Inferior parietal cortex (tissue), 1 donor: ENCODE measurements at regions not wholly inside any gene's neighbourhood (a gene's known extent, or its start where the extent isn't known, plus 50 kb on each side); places are given as distances from the start of the nearest gene placed in this dataset.

Experiments used
- DNase-seq: peaks from one replicate; pipeline ENCODE4 v3.0.0-alpha.2; 2016; ENCODE audit errors: extremely low spot score

DNA sequence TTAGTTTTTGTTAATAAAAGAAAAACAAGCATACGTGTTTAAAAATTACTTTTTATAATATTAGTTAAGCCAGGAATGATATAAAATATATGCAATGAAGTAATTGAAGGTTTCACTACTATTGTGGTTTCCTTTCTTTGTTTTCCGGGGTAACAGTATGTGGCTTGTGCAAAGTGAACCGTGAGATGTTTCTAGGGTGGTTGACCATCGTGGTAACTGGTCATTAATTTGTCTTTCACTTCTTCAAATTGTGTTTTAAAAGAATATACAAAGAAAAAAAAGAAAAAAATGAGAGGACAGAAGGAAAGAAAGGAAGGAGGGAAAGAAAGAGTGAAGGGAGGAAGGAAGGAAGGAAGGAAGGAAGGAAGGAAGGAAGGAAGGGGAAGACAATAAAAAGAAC, 330.1 kb upstream of the CPXCR1 start:
- no peak for DNase-seq

DNA sequence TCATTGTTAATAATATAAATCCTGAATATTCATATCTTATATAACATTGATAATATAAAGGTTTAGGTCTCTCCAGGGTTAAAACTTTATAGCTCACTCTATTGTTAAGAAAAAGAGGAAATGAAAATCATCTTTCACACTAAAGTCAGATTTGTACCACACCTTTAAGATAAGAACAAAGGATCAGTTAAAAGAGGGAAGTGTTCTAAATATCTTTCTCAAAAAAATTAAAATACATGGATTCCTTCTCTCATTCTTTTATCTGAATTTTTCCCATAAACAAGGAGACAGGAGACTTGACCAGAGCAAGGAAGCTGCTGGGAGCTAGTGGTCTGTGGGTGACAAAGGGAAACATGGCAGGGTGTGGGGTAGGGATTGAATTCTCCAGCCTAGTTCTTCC, 323.0 kb upstream of the CPXCR1 start:
- no peak for DNase-seq

DNA sequence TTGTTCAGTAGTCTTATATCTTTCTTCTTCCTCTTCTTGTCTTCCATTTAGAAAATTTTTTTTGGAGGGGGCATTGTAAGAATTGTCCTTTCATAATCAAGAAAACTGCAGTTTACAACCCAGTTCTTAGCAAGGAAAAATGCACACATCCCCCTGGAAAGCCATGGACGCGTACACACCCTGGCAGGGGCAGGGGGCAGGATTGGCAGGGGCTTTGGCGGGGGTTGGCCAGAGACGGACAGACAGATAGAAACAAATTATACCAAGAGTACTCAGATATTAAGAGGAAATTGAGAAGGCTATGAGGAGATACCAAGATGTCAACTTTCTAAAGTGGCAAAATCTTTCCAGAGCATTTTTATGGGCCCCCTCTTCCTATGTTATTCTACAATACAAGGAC, 322.5 kb upstream of the CPXCR1 start:
- DNase-seq = no peak

DNA sequence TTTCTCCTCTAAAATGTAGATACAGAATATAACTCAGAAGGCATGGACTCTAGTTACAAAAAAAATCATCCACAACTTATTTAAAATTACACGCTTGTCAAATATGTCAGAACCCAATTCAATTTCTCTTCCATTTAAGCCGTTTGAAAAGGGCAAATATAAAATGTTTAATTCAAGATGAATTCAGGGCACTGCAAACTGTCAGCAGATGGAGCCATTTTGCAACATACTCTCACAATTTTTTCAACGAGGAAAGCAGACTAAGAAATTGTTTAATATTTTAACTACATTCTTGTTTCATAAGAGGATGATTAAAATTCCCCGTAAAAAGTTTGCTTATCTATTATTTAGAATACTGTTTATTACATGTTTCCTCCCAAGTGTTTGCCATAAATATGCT, 321.3 kb upstream of the CPXCR1 start:
- DNase-seq = peak; percentile 43

DNA sequence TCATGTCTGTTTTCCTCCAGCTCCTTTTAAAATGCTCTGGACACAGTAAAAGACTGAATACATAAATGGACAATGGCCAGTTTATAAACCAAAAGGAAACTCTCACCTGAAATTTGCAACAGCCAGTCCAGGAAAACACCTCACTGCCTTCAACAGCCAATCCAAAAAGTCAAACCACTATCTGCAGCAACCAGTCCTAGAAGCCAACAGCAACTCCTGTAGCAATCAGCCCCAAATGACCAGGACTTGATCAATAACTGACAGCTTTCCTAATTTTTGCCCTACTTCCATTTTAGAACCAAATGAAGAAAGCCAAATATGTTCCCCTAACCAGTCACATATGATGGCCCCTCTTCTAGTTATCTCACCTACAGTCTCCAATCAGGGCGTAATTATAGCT, 309.5 kb upstream of the CPXCR1 start:
- DNase-seq = no peak

DNA sequence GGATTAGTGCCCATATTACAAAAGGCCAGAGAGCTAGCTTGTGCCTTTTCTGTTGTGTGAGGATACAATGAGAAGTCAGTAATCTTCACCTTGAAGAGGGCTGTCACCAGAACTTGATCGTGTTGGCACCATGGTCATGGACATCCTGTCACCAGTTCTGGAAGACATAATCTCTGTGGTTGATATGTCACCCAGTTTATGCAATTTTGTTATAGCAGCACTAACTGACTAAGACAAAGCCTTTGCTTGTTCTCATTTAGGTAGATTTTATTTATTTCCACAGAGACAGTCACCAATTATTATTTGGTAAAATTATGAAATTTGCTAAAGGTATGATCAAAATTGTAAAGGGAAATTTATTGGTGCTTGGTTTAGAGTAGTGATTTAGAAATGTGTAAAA, 308.8 kb upstream of the CPXCR1 start:
- DNase-seq = no peak

DNA sequence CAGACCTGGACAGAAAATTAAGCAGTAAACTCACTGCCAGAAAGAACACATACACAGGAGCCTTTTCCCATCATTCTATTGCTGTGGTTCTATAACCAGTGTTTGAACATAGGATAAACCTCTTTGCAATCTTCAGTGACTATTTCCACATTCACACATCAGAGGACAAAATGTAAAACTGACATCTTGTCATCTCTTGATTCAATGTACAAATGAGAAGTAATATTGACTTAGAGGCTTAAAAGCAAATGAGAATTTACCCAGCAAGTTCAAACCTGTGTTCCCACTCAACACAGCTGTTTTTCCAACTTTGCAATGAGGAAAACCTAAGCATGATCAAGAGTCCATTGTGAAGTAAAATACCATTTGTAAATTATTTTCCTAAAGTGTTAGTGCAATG, 307.1 kb upstream of the CPXCR1 start:
- DNase-seq = no peak
